GM19328 (cell line): ENCODE measurements at regions not wholly inside any gene's neighbourhood (a gene's known extent, or its start where the extent isn't known, plus 50 kb on each side); places are given as distances from the start of the nearest gene placed in this dataset.

Experiments used
- ATAC-seq: cut with Tn5 transposase; IDR thresholded peaks from one replicate; pipeline ENCODE4 v1.9.1; 2021; ENCODE audit warnings: mild to moderate bottlenecking, moderate library complexity; ENCODE audit not compliant: unreplicated experiment

- ATAC-seq, result no peak
These were observed 297.9 kb downstream of the OTOL1 start for GRCh38 chr3:161794551-161794950.

DNA sequence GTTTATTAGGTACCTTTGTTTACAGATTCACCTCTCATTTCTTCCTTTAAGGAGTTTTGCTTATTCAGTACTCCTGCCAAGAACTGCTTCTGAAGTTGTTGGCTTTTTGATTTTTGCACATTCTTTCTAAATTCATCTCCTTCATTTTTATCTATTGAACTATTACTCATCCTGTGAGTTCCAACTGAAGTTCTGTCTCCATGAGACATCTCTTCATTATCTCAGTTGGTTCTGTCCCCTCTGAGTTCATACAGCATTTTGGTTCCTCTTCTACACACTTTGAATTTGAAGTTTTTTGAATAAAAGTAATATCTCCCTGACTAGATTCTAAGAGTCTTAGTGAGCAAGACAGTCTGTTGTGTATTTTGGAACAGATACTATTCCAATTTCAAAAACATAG, 299.7 kb downstream of the OTOL1 start:
- no peak for ATAC-seq

GRCh38 chr3:161796780-161797179, 300.2 kb downstream of the OTOL1 start:
- no peak for ATAC-seq

GRCh38 chr3:161798016-161798415, 301.4 kb downstream of the OTOL1 start:
- no peak for ATAC-seq

GRCh38 chr3:161800985-161801559, 304.5 kb downstream of the OTOL1 start:
- ATAC-seq, result no peak

DNA sequence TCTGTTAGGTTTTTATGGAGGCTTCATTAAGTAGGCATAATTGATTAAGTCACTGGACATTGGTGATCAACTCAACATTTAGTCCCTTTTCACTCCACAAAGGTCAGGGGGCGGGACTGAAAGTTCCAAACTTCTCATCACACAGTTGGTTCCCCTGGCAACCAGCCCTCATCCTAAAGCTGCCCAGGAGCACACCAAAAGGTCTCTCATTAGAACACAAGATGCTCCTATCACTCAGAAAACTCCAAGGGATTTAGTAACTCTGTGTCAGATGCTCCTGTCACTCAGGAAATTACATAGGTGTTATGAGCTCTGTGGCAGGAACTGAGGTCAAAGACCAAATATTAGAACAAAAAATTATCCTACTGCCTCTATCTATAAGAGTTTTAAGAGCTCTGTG, 321.5 kb downstream of the OTOL1 start:
- no peak for ATAC-seq

DNA sequence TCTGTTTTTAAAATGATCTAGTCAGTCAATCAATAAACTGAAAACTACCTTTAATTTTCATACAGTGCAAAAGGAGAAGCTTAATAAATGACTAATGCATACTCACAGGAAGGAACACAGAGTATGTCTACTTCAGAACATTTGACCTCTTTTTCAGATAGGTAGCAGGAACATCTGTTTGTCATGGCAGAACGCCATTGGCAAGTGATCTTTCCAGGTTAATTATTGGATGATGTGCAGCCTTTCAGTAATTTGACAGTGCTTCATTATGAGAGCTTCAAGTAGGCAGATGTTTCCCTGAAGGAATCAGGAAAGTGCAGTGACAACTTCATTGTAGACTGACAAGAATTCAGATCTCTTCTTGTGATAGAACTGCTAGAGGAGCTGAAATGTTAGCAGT, 325.0 kb downstream of the OTOL1 start:
- no peak for ATAC-seq

- ATAC-seq, result no peak
These were observed 325.7 kb downstream of the OTOL1 start for GRCh38 chr3:161822291-161822690.

DNA sequence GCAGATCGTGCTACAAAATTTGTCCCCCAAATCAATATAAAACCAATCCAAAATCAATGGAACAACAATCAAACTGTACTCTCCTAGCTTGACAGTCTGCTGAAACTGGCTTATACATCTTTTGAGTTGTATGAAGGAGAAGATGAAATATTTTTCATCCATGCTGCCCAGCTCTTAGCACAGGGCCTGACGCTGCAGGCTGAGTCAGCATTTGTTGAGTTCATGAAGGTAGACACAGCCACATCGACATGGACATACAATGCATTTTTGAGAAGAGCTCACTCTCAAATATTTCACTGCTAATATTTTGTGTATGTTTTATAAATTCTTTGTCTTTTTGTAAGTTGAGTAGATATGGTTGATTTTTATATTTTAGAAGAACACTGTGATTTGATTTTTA, 327.3 kb downstream of the OTOL1 start:
- ATAC-seq, result no peak

- ATAC-seq, result no peak
These were observed 341.4 kb downstream of the OTOL1 start for GRCh38 chr3:161838021-161838420.

DNA sequence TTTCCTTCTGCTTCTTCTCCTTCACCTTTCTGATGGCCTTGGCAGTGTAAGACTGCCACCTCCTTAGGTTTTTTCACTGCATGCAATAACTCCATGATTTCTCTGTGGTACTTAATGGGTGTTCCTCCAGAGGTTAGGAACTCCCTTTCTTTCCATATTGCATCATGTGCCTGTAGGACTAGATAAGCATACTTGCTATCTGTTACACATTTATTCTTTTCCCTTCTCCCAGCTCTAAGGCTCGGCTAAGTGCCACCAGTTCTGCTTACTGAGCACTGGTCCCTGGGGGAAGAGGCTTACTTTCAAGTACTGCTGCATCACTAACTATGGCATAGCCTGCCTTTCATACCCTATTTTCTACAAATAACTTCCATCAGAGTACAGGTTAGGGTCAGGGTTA, 351.8 kb downstream of the OTOL1 start:
- ATAC-seq, result no peak

- peak; percentile 86 for ATAC-seq
These were observed 355.4 kb downstream of the OTOL1 start for GRCh38 chr3:161851941-161852566.

GRCh38 chr3:161852744-161853143, 356.1 kb downstream of the OTOL1 start:
- no peak for ATAC-seq

DNA sequence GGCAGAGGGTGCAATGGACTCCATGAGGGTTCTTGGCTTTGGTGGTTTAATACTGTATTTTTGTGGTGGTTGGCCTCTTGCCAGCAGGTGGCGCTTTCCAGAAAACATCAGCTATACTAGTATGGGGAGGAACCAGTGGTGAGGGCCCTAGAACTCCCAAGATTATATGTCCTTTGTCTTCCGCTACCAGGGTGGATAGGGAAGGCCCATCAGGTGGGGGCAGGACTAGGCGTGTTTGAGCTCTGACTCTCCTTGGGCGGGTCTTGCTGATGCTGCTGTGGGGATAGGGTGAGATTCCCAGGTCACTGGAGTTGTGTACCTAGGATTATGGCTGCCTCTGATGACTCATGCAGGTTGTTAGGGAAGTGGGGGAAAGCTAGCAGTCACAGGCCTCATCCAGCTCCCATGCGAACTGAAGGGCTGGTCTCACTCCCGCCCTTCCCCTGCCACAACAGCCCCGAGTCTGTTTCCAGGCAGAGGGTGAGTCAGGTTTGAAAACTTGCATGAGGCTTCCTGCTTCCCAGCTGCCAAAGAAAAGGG, 357.7 kb downstream of the OTOL1 start:
- no peak for ATAC-seq

DNA sequence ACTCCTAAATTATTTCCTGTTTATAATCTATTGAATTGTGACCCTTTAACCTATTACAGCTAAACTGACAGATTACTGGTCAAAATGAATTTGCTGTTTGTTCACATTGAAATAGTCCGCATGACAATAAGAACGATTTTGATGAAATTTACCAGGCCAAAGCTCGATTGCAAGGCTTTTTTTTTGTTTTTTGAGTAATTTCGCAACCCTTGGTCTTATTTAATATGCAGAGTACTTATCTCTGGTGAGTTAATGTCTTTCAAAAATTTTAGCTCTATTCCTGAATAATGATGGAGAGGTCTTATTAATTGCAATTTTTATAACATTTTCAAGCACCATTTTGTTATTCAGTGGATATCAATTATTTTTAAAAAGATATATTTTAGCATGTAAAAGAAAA, 362.4 kb downstream of the OTOL1 start:
- no peak for ATAC-seq

DNA sequence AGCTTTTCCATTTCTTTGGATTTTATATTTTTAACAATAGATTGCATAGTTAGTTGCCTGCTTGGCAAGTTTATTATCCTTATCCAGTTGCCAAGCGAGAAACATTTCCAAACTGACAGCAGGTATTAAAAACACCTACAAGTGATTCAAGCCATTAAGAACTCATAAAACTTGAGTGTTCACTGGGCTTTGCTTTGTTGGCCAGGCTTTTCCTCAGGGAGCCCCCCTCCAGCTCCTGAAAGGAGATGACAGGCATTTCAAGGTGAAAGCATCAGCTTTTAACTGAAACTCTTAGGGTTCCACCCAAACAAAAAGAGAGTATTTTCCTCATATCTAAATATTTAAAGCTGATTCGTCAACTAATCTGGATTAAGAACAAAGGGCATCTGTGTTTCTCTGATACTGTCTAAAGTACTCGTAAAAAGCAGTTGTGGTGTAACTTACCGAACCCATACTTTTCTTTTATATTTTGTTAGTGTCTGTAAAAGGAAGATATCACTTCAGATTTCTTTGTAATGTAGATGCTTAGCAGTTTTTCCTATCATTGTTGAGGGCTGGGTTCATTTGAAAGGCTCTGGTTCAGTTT, 363.4 kb downstream of the OTOL1 start:
- ATAC-seq, result no peak

DNA sequence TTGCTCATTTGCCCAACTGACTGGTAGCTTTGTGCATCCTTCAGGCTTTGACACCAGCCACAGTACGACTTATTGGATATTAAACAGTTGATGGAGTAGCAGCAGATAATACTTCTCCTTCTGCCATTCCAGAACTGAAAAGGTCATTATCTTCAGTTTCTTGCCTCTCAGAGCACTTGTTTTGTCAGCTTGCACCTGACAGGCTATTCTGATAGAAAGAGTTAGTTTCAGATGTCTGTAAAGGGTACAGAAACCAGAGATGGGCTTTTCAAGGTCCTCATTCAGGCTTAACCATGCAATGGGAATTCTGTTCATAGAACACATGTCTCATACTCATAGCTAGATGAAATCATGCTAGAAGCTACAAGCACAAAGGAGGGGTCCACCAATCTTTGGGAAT, 367.2 kb downstream of the OTOL1 start:
- no peak for ATAC-seq

DNA sequence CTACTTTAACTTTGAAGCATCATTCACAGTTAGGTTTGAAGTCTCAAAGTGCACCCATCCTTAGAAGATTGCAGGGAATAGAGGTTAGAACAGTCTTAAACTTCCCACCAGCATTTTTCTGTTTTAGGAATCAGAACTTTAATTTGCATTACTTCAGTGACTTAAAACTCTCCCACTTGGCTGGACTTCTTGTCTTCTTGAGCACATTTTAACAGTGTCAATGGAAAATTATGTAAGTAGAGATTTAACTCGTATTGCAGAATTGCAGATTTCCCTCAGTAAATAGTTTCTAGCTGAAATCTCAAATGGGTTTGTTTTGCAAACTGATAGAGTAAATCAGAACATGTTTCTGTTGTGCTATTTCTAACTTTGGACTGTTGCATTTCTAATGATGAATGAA, 369.6 kb downstream of the OTOL1 start:
- ATAC-seq, result no peak

DNA sequence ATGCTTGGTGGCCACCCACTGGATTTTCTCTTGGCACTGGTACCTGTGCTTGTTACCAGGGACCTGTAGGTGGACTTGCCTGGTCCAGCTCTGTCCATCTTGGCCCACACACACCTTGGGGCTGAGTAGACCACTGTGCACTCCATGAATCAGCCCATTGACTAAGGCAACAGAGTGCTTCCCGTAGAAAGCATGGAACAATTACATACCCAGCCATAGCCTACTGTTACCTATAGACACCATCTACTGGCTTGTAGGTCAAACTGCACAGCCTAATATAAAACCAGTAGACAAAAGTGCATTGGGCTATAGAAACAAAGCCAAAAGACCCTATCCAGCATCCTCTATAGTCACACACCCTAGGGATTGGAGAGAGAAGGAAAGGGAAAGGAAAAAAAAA, 378.9 kb downstream of the OTOL1 start:
- ATAC-seq, result no peak

- ATAC-seq, result no peak
These were observed 382.9 kb downstream of the OTOL1 start for GRCh38 chr3:161879470-161879869.

GRCh38 chr3:161884830-161885229, 388.2 kb downstream of the OTOL1 start:
- no peak for ATAC-seq

- no peak for ATAC-seq
These were observed 393.6 kb downstream of the OTOL1 start for GRCh38 chr3:161890147-161890625.
